GM21717 (cell line): ENCODE measurements at regions not wholly inside any gene's neighbourhood (a gene's known extent, or its start where the extent isn't known, plus 50 kb on each side); places are given as distances from the start of the nearest gene placed in this dataset.

Source experiments
- ATAC-seq: cut with Tn5 transposase; IDR thresholded peaks from one replicate; pipeline ENCODE4 v1.9.1; 2021; ENCODE audit warnings: mild to moderate bottlenecking, moderate library complexity; ENCODE audit not compliant: unreplicated experiment

DNA sequence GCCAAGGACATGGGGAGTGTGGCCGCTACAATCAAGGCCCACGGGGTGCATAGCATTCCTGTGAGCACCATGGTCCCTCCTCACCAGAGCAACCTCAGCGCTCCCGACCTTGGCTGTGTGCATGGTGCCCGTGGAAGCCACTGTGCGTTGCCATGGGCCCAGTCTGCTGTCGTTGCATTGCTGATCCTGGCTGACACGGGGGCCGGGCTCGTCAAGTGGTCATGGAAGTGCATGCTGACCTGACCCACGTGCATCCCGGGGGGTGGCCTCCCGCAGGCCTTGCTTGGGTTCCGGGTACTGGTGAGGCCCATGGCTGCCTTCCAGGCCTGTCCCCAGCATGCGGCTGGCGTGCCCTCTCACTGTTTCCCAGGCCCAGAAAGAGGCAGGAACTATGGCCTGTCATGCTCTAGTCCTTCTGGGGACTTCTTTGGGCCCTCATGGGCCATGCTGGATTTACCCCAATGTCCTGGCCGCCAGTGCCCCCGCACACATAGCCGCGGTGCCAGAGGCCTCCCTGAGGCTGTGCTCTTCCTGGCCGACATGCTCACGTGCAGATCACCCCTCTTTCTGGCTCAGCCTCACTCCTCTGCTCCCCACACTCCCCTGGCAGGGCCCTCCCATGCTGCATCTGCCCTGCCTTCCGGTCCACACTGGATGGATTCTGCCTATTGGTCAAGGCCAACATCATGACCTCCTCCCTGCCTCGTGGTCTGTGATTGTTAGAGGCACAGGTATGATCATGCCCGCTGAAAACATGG lies 1258.0 kb downstream of the BRD1 start:
- no peak for ATAC-seq

DNA sequence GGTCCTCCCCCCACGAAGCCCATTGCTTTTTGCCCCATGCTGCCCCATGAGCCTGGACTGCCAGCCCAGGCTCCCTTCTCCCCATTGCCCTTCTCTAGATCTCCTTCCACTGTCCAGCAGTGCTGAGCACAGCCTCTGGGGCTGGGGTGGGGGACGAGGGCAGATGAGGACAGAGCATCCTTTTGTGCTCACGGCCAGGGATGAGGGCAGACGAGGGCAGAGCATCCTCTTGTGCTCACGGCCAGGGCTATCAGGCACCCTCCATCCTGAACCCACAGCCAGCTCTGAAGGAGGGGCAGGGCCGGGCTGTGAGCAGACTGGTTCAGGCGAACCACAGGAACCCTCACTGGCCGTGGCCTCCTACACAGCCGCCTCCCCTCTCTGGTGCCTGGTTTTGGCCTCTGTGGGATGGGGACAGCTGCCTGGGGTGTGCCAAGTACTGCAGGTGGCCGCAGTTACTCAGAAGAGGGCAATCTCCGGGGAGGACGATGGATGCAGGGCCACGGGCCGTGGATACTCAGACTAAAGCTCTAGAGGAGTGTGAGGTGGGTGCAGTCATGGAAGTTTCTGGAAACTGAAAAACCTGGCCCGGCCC lies 1258.8 kb downstream of the BRD1 start:
- no peak for ATAC-seq

DNA sequence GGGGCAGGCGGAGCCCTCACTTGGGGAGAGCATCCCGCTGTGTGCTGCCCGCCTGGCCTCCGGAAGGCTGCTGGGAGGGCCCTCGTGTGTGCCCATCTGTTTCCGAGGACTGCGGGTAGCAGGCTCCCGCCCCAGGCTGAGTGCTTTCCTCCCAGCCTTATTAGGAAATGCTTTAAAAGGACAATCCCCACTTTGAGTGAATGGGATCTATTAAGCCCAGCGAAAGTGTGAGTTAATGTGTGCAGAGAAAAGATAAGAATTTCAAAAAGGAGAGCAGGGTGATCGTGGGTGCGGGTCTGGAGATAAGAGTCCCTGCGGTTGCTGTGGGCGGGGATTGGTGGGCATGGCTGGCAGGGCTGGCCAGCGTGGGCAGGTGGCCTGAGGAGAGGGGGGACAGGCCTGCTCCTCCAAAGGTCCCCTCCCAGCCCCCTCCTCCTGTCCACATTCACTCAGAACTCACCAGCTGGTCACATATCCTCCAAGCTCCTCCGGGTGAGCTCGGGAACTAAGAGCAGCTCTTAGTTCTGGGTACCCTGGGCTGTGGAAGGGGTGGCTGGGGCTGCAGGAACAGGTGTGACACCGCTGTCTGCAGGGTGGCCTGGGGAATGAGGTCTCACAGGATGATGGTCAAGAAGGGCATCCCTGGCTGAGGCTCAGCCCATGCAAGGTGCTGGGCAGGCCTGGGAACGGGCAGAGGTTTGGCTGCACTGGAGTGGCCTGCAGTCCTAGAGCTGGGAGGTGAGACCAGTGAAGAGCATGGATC lies 1260.3 kb downstream of the BRD1 start:
- no peak for ATAC-seq

DNA sequence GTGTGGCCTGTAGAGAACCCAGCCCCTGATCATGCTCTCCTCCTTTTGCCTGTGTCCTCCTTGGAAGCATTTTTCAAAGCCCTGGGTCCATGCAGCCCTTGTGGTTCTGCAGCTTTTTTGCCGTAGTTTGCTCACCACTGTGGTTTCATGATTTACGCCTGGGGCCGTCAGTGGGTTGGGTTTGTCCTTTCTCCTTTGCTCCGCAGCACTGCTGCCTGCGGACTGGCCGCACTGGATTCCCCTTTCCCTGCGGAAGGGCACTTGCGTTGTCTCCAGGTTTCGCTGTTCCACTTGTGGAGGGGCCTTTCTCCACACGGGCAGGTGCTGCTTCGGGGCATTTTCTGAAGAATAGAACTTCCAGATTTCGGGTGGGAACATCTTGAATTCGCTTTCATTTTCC lies 1260.9 kb downstream of the BRD1 start:
- no peak for ATAC-seq

DNA sequence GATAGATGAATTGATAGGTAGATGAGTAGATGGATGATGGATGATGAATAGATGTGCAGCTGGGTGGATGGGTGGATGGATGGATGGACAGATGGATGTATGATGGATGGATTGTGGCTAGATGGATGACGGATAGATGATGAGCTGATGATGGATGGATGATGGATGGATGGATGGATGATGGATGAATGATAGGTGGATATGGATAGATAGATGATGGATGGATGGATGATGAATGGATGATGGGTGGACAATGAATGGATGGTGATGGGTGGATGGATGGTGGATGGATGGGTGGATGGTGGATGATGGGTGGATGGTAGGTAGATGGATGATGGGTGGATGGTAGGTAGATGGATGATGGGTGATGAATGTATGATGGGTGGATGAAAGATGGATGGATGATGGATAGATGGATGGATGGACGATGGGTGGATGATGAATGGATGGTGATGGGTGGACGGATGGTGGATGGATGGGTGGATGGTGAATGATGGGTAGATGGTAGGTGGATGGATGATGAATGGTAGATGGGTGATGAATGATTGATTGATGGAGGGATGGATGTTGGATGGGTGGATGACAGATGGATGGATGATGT lies 1261.7 kb downstream of the BRD1 start:
- ATAC-seq = no peak

DNA sequence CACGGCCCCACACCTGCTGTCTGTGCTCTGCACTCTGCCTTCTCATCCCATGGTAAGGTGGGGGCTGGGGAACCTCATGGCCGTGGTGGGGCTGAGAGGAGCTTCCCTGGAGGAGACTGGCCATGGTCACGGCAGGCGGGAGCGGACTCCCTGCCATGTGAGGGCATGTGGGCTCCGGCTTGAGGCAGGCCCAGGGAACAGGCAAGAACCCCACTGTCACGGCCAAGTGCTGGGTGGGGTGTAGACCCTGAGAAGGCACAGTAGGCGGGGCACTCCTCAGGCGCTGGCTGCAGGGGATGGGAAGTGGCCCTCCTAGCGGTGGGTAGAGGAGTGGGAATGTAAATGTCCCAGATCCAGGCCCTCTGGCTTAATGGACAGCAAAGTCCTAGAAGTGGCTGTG lies 1262.7 kb downstream of the BRD1 start:
- ATAC-seq = no peak

DNA sequence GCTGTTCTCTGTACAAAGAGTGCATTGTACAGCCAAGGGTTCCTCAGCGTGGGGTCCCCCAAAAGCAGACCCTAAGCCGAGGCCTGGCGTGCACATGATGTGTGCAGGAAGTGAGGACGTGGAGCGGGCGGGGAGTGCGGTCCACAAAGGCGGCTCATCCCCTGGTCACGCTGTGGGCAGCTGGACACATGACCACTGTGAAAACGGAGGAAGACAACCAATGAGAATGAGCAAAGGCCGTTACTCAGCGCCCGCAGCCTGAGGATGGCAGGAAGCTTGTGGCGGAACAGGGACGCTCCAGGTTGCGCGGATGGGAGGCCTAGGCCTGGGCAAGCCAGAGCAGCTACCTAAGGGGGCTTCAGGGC lies 1263.7 kb downstream of the BRD1 start:
- no peak for ATAC-seq

DNA sequence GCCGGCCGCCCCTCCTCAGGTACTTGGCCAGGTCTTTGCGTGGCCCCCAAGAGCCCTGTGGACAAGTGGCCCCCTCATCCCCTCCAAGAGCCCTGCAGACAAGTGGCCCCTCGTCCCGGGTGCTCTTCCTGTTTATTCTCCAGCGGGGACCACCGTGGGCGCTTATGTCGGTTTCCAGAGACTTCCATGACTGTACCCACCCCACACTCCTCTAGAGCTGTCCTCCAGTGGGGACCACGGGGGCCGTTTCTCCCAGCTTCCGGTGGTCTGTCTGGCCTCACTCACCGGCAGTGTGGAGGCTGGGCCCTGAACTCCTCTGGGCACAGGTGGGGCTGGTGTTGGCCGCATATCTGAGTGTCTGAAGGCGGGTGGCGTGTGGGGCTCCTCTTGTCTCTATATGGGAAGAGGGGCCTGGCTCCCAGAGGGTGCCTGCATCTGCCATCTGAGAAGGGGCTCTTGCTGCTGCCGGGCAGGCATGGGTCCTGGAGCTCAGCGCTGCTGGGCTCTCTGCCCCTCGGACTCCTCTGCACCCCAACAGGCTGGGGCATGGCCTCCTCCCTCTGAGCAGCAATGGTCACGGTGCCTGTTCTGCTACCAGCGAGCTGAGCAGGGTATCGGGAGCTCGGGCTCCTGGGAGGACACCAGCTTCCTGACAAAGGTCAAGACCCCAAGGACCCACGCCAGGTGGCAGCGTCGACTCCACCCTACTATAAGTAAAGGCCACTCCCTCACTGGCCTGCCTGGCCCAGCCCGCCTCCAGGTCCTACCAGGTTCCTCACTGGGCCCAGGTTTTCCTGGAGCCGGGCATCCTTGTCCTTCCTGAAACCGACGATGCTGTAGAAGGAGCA lies 1264.3 kb downstream of the BRD1 start:
- no peak for ATAC-seq

DNA sequence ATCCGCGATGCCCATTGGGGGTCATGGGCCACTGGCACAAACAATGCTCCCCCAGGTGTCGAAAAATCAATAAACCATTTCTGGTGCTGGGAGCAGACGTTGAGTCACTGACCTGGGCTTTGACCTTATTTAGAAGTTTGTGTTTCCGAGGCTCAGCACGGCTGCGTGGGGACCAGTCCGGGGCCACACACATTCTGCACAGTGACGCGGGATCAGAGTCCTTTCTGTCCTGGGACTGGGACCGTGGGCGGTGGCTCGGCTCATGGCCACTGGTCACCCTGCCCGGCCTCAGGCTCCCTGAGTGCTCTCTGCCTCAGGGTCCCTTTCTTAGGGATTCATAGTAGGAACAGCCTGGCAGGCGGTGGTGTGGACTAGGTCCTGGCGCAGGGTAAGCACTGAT lies 1266.0 kb downstream of the BRD1 start:
- no peak for ATAC-seq

DNA sequence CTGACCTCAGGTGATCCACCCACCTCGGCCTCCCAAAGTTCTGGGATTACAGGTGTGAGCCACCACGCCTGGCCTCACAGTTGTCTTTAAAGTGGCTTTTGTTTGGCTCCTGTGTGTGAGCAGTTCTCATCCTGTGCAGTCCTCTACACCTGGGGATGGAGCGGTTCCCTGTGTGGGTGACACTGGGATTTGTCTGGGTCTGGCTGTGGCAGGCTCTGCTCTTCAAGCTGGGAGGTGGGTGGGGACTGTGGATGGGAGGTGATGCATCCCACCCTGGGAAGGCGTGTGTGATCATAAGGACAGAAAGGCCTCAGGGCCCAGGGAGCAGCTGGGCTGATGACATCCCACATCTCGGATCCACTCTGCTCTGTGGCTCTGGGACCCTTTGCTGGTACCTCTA lies 1266.8 kb downstream of the BRD1 start:
- no peak for ATAC-seq

DNA sequence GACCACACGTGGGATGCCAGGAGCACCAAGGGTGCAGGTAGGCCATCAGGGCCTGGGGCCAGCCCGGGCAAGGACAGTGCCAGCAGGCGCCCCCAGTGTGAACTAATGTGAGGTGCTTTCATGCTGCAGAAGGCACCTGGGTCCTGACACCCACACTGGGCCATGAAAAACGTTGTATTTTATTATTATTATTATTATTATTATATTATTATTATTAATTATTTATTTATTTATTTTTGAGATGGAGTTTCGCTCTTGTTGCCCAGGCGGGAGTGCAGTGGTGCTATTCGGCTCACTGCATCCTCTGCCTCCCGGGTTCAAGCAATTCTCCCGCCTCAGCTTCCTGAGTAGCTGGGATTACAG lies 1267.3 kb downstream of the BRD1 start:
- no peak for ATAC-seq

DNA sequence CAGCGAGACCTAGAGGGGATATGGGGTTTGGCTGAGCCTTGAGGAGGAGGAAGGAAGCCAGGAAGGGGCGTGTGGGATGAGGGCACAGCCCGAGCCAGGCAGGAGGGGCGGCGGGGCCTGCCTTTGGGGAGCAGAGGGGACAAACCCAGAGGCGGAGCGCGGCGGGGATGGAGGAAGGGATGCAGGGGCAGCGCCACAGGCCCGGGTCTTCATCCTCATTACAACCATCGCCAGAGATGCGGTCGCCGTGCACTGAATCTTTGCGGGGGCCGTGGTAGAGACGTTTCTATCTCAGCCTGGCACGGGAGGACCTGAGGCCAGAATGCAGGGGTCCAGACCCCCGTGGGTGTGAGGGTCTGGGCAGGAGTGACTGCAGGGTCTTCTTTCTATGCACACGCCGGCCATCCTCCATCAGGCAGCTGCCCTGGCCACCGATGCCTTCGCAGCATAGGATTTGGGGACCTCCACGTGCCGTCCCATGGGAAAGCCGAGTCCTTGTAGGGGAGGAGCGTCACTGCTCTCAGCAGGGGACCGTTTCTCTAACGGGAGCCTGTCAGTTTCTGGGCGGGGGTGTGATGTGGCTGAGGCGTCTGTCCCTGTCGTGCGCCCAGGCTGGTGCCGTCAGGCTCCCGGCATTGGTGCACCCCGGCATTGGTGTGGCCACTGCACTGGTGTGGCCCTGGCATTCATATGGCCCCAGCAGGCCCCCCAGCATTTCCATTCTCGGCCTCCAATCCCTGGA lies 1267.9 kb downstream of the BRD1 start:
- ATAC-seq = no peak

DNA sequence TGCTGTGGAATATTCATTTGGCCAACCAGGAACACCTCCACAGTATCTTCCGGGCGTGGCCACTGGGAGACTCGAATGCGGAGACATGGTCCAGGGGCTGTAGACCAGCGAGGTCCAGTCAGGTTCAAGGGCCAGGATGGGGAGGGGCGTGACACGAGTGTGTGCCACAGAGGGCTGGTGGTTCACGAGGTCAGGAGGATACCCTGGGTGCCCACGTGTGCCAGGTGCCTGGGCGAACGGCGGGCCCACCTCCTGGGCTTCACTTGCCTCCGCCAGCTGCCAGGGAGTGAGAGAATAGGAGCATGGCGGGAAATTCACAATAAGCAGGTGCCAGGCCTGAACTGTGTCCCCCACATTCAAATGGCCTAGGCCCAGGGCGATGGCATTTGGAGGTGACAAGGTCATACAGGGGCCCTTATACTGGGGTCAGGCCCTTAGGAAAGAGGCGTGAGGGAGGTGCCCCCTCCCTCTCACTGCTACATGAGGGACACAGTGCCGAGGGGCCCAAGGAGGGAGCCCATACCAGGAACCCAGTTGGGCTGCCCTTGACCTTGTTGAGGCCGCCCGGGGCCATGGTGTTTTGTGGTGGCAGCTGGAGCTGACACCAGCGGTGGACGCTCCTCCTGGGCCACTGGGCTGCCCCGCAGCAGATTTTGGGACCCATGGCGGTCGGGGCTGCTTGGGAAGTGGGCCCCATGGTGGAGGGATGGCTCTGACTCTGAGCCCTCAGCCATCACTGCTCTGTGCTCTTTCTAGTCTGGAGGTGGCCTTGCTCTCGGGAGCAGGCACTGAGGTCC lies 1268.9 kb downstream of the BRD1 start:
- ATAC-seq = no peak

DNA sequence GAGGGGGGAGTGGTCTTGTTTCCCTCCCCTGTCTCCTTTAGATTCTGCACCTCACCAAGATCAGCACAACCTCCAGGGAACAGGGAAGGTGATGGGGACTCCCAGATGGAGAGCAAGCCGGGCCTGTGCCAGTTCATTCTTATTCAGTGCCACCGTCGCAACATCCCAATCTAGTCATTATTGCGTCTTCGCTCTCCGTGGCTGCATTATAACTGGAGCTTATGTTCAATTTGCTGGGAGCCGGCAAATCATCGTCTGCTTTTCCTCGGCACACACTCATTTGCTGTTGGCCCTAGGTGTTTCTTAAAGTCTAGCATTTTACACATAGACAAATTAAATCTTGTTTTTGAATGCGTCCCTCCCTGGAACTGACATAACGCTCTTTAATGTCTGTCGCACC lies 1269.7 kb downstream of the BRD1 start:
- ATAC-seq = no peak

DNA sequence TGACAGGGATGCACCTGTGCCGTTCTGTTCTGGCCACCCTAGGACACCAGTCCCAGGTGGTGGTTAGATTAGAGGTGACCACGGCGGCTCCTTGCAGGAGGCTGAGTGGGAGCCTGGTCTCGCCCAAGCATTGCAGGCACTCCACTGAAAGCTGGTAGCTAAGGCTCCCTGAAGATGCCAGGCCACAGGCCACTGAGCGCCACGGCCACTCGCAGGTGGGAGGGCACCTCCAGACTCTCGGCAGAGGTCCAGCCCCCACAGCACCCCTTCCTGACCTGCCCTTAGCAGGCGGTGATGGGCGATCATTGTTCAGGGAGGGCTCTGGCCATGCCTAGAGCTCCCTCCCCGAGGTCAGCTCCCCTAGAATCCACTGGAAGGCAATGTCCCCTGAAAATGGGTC lies 1270.2 kb downstream of the BRD1 start:
- ATAC-seq = no peak

DNA sequence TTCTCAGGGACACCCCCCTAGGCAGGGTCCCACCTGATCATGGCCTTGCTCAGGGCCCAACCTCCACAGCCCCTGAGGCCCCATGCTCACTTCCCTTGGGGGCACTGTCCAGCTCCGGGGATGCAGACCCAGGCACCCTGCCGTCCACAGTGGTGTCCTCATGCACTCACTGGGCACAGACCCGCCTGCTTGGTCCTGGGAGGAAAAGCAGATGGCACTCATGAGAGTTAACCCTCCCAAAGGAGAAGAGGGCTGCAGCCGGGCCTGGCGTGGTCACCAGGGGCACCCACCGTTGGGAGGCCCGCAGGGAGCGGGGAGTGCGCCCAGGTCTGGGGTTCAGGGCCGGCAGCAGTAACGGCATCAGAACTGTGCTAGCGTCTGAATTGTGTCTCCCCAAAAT lies 1270.9 kb downstream of the BRD1 start:
- no peak for ATAC-seq

DNA sequence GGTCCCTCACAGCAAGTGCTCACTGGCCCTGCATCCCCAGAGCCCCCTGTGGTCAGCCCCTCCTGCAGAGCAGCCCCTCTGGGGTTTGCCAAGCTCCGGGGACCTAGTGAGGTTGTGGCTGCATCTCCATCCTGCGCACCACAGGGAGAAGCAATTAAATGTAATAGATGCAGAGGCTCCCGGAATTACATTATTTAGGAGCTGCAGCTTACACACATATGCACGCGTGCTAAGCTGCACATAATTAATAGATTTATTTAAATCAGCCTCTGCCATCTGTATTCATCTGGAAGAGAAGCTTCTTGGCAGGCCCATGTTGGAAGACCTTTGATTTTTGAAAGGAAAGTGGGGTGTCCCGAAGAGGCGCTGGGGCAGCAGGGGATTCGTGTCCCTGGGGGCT lies 1271.5 kb downstream of the BRD1 start:
- no peak for ATAC-seq

DNA sequence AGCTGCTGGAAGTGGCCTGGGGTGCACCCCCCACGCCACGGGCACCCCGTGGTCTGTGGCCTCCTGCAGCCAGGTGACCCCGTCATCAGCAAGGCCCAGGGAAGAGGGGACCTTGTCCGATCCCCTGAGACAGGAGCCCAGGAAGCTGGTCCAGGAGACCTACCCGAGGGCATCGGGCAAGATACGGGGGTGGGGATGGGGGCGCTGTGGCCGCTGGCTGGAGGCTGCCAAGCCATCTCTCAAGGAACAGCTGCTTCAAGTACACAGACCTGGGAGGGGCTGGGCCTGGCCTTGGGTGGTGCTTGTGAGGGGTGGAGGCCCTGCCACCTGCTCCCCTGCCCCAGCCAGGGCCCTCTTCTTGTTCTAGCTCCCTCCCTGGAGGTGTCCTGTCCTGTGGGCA lies 1272.1 kb downstream of the BRD1 start:
- no peak for ATAC-seq

DNA sequence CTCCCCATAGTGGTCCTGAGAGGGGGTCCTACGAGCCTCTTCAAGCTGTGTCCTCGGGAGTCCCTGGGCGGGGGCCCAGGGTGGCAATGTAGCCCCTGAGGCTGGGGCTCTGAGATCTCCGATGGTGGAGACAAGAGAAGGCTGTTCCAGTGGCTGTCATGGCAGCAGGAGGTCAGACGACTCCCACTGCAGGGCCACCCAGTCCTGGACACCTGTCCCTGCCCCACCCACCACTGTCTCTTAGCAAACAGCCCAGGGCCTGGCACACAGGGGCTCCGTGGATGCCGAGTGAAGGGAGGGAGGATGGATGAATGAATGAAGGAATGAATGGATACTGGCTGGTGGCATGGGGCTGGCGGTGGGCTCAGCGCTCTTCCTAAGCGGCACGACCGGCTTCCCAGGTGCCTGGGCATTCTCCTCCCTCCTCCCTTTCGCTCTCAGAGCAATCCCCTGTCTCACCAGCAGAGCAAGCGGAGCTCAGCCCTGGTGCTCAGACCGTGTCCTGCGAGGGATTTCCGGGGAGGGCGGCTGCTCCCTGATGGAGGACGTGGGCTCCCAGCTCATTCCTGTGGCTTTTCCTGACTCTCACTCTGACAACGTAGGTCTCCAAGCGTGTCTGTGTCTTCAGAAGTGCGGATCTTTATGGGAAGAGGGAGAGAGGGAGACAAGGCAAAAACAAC lies 1272.6 kb downstream of the BRD1 start:
- no peak for ATAC-seq
